Heart right ventricle (tissue), 16 donors: ENCODE measurements at regions not wholly inside any gene's neighbourhood (a gene's known extent, or its start where the extent isn't known, plus 50 kb on each side); places are given as distances from the start of the nearest gene placed in this dataset.

ENCODE experiments used
- ATAC-seq, 8 donors: fragments of 200-7000 bp; cut with Tn5 transposase; one replicate each; pipeline ENCODE4 v1.9.1; 2020; ENCODE audit warnings: mild to moderate bottlenecking in 8 of 8, moderate library complexity in 8 of 8, moderate number of reproducible peaks in 1 of 8
- DNase-seq, 2 donors: peaks; one replicate each; pipeline ENCODE4 v3.0.0-alpha.2; 2020
- H3K27ac ChIP-seq, 10 donors: fragments of 200-600 bp; sonication (generic) in 2 of 10; one replicate each; pipeline versions ENCODE4 v1.5.0 to v1.8.0; 2020 to 2022; ENCODE audit warnings: mild to moderate bottlenecking in 3 of 10
- H3K27me3 ChIP-seq, 7 donors: fragments of 200-600 bp; one replicate each; pipeline ENCODE4 v1.8.0; 2021 to 2022; ENCODE audit warnings: mild to moderate bottlenecking in 2 of 7
- H3K36me3 ChIP-seq, 9 donors: fragments of 200-600 bp; sonication (generic) in 1 of 9; one replicate each; pipeline versions ENCODE4 v1.5.0 to v1.8.0; 2020 to 2022; ENCODE audit warnings: mild to moderate bottlenecking in 2 of 9
- H3K4me1 ChIP-seq, 9 donors: fragments of 200-600 bp; sonication (generic) in 1 of 9; one replicate each; pipeline versions ENCODE4 v1.5.0 to v1.8.0; 2020 to 2022; ENCODE audit warnings: mild to moderate bottlenecking in 4 of 9
- H3K4me3 ChIP-seq, 10 donors: fragments of 200-600 bp; sonication (generic) in 2 of 10; one replicate each; pipeline versions ENCODE4 v1.5.0 to v1.8.0; 2020 to 2022; ENCODE audit warnings: mild to moderate bottlenecking in 7 of 10, moderate library complexity in 2 of 10
- H3K9me3 ChIP-seq, 11 donors: fragments of 200-600 bp in 10 of 11; sonication (generic) in 2 of 11; one replicate each; pipeline versions ENCODE4 v1.5.0 to v1.8.0; 2013 to 2022; ENCODE audit warnings: mild to moderate bottlenecking in 2 of 11, control low read depth in 1 of 11, moderate library complexity in 1 of 11
- CTCF ChIP-seq, 9 donors: fragments of 200-600 bp; sonication (generic) in 2 of 9; IDR thresholded peaks; one replicate each; pipeline versions ENCODE4 v1.5.0 to v1.8.0; 2021 to 2022; ENCODE audit warnings: antibody characterized with exemption in 9 of 9, mild to moderate bottlenecking in 5 of 9, moderate library complexity in 1 of 9
- WGBS, 2 donors: extraction: QIAGEN DNeasy Blood & Tissue Kit; methylation state at CpG; one replicate each; pipeline ENCODE4 v1.1.7; 2013; ENCODE audit warnings: inconsistent platforms in 1 of 2; 5-methylcytosine and 5-hydroxymethylcytosine counted together
- intact Hi-C, 10 donors: fragments of 100-400 bp; cut with DNase I; formaldehyde crosslinking; loops; one replicate each; pipeline versions ENCODE4 v1.11.1 to v1.14.2; 2022
- donor health status: Arrhythmogenic right ventricular cardiomyopathy.
- donor health status: ischemic (EF 13 %, LVEDD 7.1; RV severe dilation, severe dysfunction).
- donor health status: healthy with polysubstance abuse.
- donor health status: DM: no; HTN: yes; CAD: no.
- donor health status: DM: no; HTN: no; CAD: no.
- donor health status: ischemic (EF 25% LVEDD 6.9; RV normal size, moderate dysfunction).
- donor health status: ischemic (EF 25% LVEDD 5.7; RV mildly dilated, moderate dysfunction).
- donor health status: healthy.
- donor health status: DM: yes; HTN: yes; CAD: no.
- donor health status: Ischemic cardiomyopathy.
- donor health status: ischemic (EF 35%, LVEDD 5.7; RV mildly dilated, moderate dysfunction).
- donor health status: nonischemic (EF 11% LVEDD 7.7; RV severe dilation, severe dysfunction).
- donor health status: DM: yes; HTN: yes; CAD: no.
- donor health status: PGD.
- donor health status: ischemic (EF 29% LVEDD 5.4; RV normal size, mild dysfunction).
- donor health status: nonischemic (EF 23%, LVEDD 6.1; RV moderate dilation, normal function).

- H3K27ac ChIP-seq: no peak overlapping the region
- peaks cover 0 to 3% (median 0%) of the 10 kb centered on the region in 11 donors for H3K9me3 ChIP-seq
- no peaks in the 10 kb centered on the region for H3K4me1 ChIP-seq
- H3K4me3 ChIP-seq: no peak overlapping the region
- no peaks in the 10 kb centered on the region for H3K36me3 ChIP-seq
- ATAC-seq (no peak), DNase-seq (no peak)
- intact Hi-C loops: no loop called here
- TF ChIP-seq CTCF (IDR thresholded peaks at IDR 0.05): no peak
- peaks cover 0 to 13% (median 0%) of the 10 kb centered on the region in 7 donors for H3K27me3 ChIP-seq
- WGBS, 2 donors: 67 to 70% methylated on average over 3 of the region's 3 CpGs
Observed at GRCh38 chr16:51242296-51242994, 91.4 kb upstream of the SALL1 start.

- no peak for ATAC-seq
- Histone ChIP-seq H3K9me3 (no peaks in the 10 kb centered on the region), H3K36me3 (no peaks in the 10 kb centered on the region), H3K27ac (no peak overlapping the region), H3K4me3 (no peak overlapping the region), H3K4me1 (no peaks in the 10 kb centered on the region), H3K27me3 (peaks cover 0 to 19% (median 0%) of the 10 kb centered on the region in 7 donors)
- DNase-seq: no peak
- TF ChIP-seq CTCF (IDR thresholded peaks at IDR 0.05): no peak
- intact Hi-C loops: no loop called here
- WGBS, 2 donors: 79 to 84% methylated on average over 2 of the region's 2 CpGs
Observed at GRCh38 chr16:51239196-51239595, 88.1 kb upstream of the SALL1 start.

GRCh38 chr16:51237861-51238378, 86.8 kb upstream of the SALL1 start:
- H3K27me3 ChIP-seq: peaks cover 0 to 19% (median 0%) of the 10 kb centered on the region in 7 donors
- H3K36me3 ChIP-seq: no peaks in the 10 kb centered on the region
- intact Hi-C loops: no loop called here
- no peak overlapping the region for H3K27ac ChIP-seq
- ATAC-seq: no peak
- WGBS, 2 donors: 38% methylated on average over 6 of the region's 6 CpGs
- no peaks in the 10 kb centered on the region for H3K4me1 ChIP-seq
- H3K4me3 ChIP-seq: no peak overlapping the region
- no peaks in the 10 kb centered on the region for H3K9me3 ChIP-seq
- no peak for TF ChIP-seq CTCF (IDR thresholded peaks at IDR 0.05)
- DNase-seq: no peak

GRCh38 chr16:51237207-51237606, 86.1 kb upstream of the SALL1 start:
- intact Hi-C loops: no loop called here
- Histone ChIP-seq H3K27ac (no peak overlapping the region), H3K4me3 (no peak overlapping the region), H3K36me3 (no peaks in the 10 kb centered on the region), H3K4me1 (no peaks in the 10 kb centered on the region), H3K9me3 (no peaks in the 10 kb centered on the region), H3K27me3 (peaks cover 0 to 19% (median 0%) of the 10 kb centered on the region in 7 donors)
- no peak for DNase-seq
- no peak for TF ChIP-seq CTCF (IDR thresholded peaks at IDR 0.05)
- ATAC-seq: no peak
- WGBS, 2 donors: 51 to 70% methylated on average over 2 of the region's 2 CpGs
